ENCODE measurements at regions not wholly inside any gene's neighbourhood (a gene's known extent, or its start where the extent isn't known, plus 50 kb on each side); places are given as distances from the start of the nearest gene placed in this dataset.

DNA sequence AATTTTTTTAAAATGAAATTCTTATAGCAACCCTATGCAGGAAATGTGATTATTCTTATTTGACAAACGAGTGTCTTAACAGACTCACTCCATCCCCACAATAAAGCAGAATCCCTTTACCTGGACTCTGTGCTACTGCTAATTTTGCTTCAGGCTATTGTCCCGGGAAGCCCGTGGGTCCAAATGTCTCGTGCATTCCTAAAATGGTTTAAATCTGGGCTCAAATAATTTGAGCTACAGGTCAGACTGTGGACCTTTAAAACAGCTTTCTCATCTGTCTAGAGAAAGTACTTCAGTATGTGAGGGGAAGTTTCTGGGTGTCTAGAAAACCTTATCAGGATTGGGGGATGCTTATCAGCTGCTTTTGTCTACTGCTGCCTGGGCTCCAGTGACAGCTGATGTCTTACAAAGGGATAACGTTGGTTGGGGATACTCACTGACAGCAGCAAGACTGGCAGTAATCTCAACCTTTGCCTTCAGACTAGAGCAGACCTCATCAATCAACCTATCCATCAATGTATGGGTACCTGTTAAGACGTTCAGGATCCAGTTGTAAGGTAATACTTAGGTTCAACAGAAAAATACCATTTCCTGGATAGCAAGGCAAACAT lies 197.9 kb upstream of the CDH11 start:
- no peak for TF ChIP-seq BHLHE40 (IDR thresholded peaks at IDR 0.05; ENCODE audit: borderline replicate concordance)
- TF ChIP-seq, protein P1, sequence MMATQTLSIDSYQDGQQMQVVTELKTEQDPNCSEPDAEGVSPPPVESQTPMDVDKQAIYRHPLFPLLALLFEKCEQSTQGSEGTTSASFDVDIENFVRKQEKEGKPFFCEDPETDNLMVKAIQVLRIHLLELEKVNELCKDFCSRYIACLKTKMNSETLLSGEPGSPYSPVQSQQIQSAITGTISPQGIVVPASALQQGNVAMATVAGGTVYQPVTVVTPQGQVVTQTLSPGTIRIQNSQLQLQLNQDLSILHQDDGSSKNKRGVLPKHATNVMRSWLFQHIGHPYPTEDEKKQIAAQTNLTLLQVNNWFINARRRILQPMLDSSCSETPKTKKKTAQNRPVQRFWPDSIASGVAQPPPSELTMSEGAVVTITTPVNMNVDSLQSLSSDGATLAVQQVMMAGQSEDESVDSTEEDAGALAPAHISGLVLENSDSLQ (IDR thresholded peaks at IDR 0.05): no peak
- TF ChIP-seq ELF4 (IDR thresholded peaks at IDR 0.05): no peak
- TF ChIP-seq ZNF384 (IDR thresholded peaks at IDR 0.05): no peak
- no peak for TF ChIP-seq SUZ12 (IDR thresholded peaks at IDR 0.05)

Measured in HEK293T (cell line).